ENCODE measurements at regions not wholly inside any gene's neighbourhood (a gene's known extent, or its start where the extent isn't known, plus 50 kb on each side); places are given as distances from the start of the nearest gene placed in this dataset.

GRCh38 chr1:182127656-182128055 lies 66.1 kb upstream of the ZNF648 start:
- peak; percentile 18 for DNase-seq (ENCODE audit: low read depth, low spot score)

- no peak for DNase-seq (ENCODE audit: low read depth, low spot score)
These were observed 64.8 kb upstream of the ZNF648 start for GRCh38 chr1:182126272-182126800.

GRCh38 chr1:182122913-182123260 lies 61.4 kb upstream of the ZNF648 start:
- no peak for DNase-seq (ENCODE audit: low read depth, low spot score)

- DNase-seq (ENCODE audit: low read depth, low spot score), result no peak
These were observed 60.9 kb upstream of the ZNF648 start for GRCh38 chr1:182122256-182122912.

- no peak for DNase-seq (ENCODE audit: low read depth, low spot score)
These were observed 60.3 kb upstream of the ZNF648 start for GRCh38 chr1:182121787-182122186.

- DNase-seq (ENCODE audit: low read depth, low spot score), result no peak
These were observed 59.1 kb upstream of the ZNF648 start for GRCh38 chr1:182120411-182121258.

GRCh38 chr1:182119631-182120030 lies 58.1 kb upstream of the ZNF648 start:
- no peak for DNase-seq (ENCODE audit: low read depth, low spot score)

- DNase-seq (ENCODE audit: low read depth, low spot score), result no peak
These were observed 57.3 kb upstream of the ZNF648 start for GRCh38 chr1:182118851-182119250.

GRCh38 chr1:182114627-182115023 lies 53.1 kb upstream of the ZNF648 start:
- no peak for DNase-seq (ENCODE audit: low read depth, low spot score)

GRCh38 chr1:182113879-182114626 lies 52.5 kb upstream of the ZNF648 start:
- no peak for DNase-seq (ENCODE audit: low read depth, low spot score)

GRCh38 chr1:182111496-182111895 lies 50.0 kb upstream of the ZNF648 start:
- no peak for DNase-seq (ENCODE audit: low read depth, low spot score)

Data from ELF-1 (cell line).